ENCODE measurements at regions not wholly inside any gene's neighbourhood (a gene's known extent, or its start where the extent isn't known, plus 50 kb on each side); places are given as distances from the start of the nearest gene placed in this dataset.

DNA sequence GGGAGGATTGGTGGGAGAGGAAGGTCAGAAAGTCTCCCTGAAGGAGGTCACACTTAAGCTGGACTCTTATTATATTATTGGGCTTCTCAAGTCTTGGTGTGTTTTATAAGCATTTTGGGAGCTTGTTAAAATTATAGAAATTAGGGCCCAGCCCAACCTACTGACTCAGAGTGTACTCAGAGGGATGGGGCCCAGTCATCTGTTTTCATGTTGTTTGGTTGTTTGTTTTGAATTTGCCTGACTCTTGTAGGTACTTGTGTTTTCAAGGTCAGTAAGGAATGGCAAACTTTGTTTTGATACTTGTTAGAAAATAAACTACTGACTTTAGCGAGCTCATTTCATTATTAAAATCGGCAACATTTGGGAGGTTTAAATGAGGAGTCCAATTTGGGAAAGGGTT, 152.0 kb downstream of the INSIG2 start:
- TF ChIP-seq, protein P1, sequence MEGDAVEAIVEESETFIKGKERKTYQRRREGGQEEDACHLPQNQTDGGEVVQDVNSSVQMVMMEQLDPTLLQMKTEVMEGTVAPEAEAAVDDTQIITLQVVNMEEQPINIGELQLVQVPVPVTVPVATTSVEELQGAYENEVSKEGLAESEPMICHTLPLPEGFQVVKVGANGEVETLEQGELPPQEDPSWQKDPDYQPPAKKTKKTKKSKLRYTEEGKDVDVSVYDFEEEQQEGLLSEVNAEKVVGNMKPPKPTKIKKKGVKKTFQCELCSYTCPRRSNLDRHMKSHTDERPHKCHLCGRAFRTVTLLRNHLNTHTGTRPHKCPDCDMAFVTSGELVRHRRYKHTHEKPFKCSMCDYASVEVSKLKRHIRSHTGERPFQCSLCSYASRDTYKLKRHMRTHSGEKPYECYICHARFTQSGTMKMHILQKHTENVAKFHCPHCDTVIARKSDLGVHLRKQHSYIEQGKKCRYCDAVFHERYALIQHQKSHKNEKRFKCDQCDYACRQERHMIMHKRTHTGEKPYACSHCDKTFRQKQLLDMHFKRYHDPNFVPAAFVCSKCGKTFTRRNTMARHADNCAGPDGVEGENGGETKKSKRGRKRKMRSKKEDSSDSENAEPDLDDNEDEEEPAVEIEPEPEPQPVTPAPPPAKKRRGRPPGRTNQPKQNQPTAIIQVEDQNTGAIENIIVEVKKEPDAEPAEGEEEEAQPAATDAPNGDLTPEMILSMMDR (IDR thresholded peaks at IDR 0.05), result no peak
- no peak for TF ChIP-seq POLR2A (IDR thresholded peaks at IDR 0.05)

Measured in esophagus squamous epithelium (tissue), 4 donors.